Large intestine (tissue), 3 donors: ENCODE measurements at regions not wholly inside any gene's neighbourhood (a gene's known extent, or its start where the extent isn't known, plus 50 kb on each side); places are given as distances from the start of the nearest gene placed in this dataset.

Experiments
- DNase-seq, 2 donors: peaks; one replicate each; pipeline versions ENCODE4 v3.0.0 to v3.0.0-alpha.2; 2013
- H3K27ac ChIP-seq: one replicate; pipeline ENCODE4 v1.5.1; 2013; ENCODE audit warnings: low read length
- H3K27me3 ChIP-seq: 2 replicates; pipeline ENCODE4 v1.6.1; 2013; ENCODE audit warnings: low read length; ENCODE audit not compliant: control insufficient read depth, insufficient read depth
- H3K36me3 ChIP-seq: 2 replicates; pipeline ENCODE4 v1.6.1; 2013; ENCODE audit warnings: low read length; ENCODE audit not compliant: control insufficient read depth, insufficient read depth
- H3K4me1 ChIP-seq: one replicate; pipeline ENCODE4 v1.6.1; 2013; ENCODE audit warnings: low read length; ENCODE audit not compliant: control insufficient read depth, insufficient read depth
- H3K4me3 ChIP-seq: one replicate; pipeline ENCODE4 v1.5.1; 2013; ENCODE audit warnings: low read length
- H3K9me3 ChIP-seq: one replicate; pipeline ENCODE4 v1.6.1; 2013; ENCODE audit warnings: mild to moderate bottlenecking, low read depth, low read length, moderate library complexity; ENCODE audit not compliant: control insufficient read depth
- WGBS: methylation state at CpG from one replicate; pipeline ENCODE4 v1.1.5; 2013; ENCODE audit warnings: low lambda C conversion rate; ENCODE audit not compliant: insufficient coverage; 5-methylcytosine and 5-hydroxymethylcytosine counted together

GRCh38 chr1:38301040-38301439, 254.4 kb upstream of the POU3F1 start:
- H3K27me3 ChIP-seq, result peaks cover 14% of the 10 kb centered on the region
- no peaks in the 10 kb centered on the region for H3K4me1 ChIP-seq
- no peaks in the 10 kb centered on the region for H3K36me3 ChIP-seq
- H3K4me3 ChIP-seq, result no peak overlapping the region
- 70% methylated on average over 2 of the region's 7 CpGs for WGBS
- peaks cover 3% of the 10 kb centered on the region for H3K9me3 ChIP-seq
- DNase-seq, result no peak
- no peak overlapping the region for H3K27ac ChIP-seq

- Histone ChIP-seq H3K4me1 (no peaks in the 10 kb centered on the region), H3K9me3 (peaks cover 3% of the 10 kb centered on the region), H3K27me3 (peaks cover 16% of the 10 kb centered on the region), H3K27ac (no peak overlapping the region), H3K4me3 (no peak overlapping the region), H3K36me3 (no peaks in the 10 kb centered on the region)
- 67% methylated on average over 1 of the region's 3 CpGs for WGBS
- no peak for DNase-seq
Observed at GRCh38 chr1:38300616-38301015, 254.0 kb upstream of the POU3F1 start.

DNA sequence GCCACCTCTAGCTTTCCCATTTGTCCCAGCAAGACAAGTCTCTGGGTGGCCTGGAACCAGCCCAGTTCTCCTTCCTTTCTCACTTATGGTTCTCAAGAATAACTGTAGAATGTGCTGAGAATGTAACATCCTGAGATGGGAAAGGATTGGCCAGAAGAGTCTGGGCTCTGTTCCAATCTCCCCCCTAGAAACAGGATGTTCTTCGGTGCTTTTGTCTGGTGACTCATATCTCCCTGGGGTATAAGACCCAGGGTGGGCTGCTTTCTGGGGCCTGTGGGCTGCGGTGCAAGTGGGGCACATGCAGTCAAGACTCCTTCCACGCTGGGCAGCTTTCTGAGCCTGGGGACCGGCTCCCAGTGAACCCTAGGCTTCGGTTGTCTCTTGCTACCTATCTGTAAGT, 251.2 kb upstream of the POU3F1 start:
- H3K27me3 ChIP-seq, result peaks cover 24% of the 10 kb centered on the region
- no peaks in the 10 kb centered on the region for H3K4me1 ChIP-seq

DNA sequence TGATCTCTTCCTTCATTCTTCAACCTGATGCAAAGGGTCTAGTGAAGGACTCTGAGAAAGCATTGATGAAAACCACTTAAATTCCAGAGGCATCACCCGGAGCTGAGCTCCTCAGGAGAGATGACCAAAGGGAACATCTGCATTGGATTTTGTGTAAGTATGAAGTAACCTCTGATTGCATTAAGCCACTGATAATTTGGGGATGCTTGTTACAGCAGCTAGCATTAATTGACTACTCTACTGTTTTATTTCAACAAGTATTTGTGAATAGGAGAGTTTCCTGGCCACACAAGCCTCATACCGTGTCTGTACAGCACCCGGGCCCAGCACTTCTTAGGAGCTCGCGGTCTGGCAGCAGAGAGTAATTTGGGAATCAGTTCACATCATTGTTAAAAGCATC, 250.7 kb upstream of the POU3F1 start:
- H3K9me3 ChIP-seq, result peaks cover 3% of the 10 kb centered on the region
- H3K27ac ChIP-seq, result no peak overlapping the region
- no peak for DNase-seq
- WGBS, result no CpG with 5 or more reads among the region's 5 CpGs
- no peaks in the 10 kb centered on the region for H3K36me3 ChIP-seq
- H3K4me3 ChIP-seq, result no peak overlapping the region
- peaks cover 30% of the 10 kb centered on the region for H3K27me3 ChIP-seq
- H3K4me1 ChIP-seq, result no peaks in the 10 kb centered on the region

More for the DNA sequence above, 251.2 kb upstream of the POU3F1 start:
- H3K9me3 ChIP-seq, result peaks cover 3% of the 10 kb centered on the region
- no peak overlapping the region for H3K4me3 ChIP-seq
- WGBS, result no CpG with 5 or more reads among the region's 5 CpGs
- H3K36me3 ChIP-seq, result no peaks in the 10 kb centered on the region
- H3K27ac ChIP-seq, result no peak overlapping the region
- DNase-seq, result no peak

DNA sequence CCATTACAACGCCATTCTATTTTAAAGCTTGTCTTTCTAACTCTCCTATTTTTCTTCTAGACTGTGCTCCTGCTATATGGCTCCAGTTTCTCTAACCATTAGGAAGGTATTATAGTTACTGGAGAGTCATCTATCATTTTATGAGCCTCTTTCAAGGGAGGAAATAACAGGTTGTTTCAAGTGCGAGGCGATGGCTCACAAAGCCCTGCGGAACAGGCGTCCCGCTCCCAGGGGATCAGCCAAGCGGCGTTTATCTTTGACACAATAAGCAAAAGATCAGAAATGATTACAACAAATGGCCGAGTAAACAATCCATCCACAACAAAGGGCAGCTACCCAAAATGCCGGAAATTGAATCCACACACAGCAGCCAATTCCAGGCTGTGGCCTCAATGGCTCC, 249.5 kb upstream of the POU3F1 start:
- DNase-seq, result no peak
- no peak overlapping the region for H3K4me3 ChIP-seq
- H3K9me3 ChIP-seq, result peaks cover 3% of the 10 kb centered on the region
- no peaks in the 10 kb centered on the region for H3K36me3 ChIP-seq
- no peak overlapping the region for H3K27ac ChIP-seq
- peaks cover 40% of the 10 kb centered on the region for H3K27me3 ChIP-seq
- no peaks in the 10 kb centered on the region for H3K4me1 ChIP-seq
- no CpG with 5 or more reads among the region's 10 CpGs for WGBS

DNA sequence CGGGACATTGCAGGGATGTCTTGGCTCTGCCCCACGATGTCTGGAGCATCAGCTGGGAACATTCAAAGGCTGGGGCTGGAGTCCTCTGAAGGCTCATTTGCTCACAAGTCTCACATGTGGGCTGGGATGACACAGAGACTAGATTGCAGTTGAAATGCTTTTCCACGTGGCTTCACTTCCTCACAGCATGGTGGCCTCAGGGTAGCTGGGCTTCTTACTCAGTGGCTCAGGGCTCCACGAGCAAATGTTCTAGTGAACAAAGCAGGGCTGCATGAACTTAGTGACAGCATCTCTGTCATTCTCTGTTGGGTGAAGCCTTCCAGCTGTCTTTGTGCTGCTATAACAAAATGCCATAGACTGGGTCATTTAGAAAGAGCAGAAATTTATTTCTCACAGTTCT, 247.0 kb upstream of the POU3F1 start:
- Histone ChIP-seq H3K36me3 (no peaks in the 10 kb centered on the region), H3K9me3 (peaks cover 3% of the 10 kb centered on the region), H3K27me3 (peaks cover 36% of the 10 kb centered on the region), H3K27ac (no peak overlapping the region), H3K4me1 (no peaks in the 10 kb centered on the region), H3K4me3 (no peak overlapping the region)
- no peak for DNase-seq
- no CpG with 5 or more reads among the region's 4 CpGs for WGBS

DNA sequence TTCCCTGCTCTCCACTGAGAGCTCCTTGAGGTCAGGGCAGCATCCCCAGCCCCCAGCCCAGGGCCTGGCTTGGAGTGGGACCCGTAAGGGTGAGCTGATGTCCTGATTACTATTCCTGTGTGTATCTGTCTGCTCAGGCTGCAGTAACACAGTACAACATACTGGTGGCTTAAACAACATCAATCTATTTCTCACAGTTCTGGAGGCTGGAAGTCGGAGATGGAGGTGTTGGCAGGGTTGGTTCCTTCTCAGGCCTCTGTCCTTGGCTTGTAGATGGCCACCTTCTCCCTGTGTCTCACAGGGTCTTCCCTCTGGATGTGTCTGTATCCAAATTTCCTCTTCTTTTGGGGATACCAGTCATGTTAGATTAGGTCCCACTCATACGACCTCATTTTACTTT, 246.4 kb upstream of the POU3F1 start:
- Histone ChIP-seq H3K36me3 (no peaks in the 10 kb centered on the region), H3K4me1 (no peaks in the 10 kb centered on the region), H3K9me3 (peaks cover 1% of the 10 kb centered on the region), H3K27me3 (peaks cover 36% of the 10 kb centered on the region), H3K4me3 (no peak overlapping the region), H3K27ac (no peak overlapping the region)
- WGBS, result no CpG with 5 or more reads among the region's 3 CpGs
- DNase-seq, result no peak

DNA sequence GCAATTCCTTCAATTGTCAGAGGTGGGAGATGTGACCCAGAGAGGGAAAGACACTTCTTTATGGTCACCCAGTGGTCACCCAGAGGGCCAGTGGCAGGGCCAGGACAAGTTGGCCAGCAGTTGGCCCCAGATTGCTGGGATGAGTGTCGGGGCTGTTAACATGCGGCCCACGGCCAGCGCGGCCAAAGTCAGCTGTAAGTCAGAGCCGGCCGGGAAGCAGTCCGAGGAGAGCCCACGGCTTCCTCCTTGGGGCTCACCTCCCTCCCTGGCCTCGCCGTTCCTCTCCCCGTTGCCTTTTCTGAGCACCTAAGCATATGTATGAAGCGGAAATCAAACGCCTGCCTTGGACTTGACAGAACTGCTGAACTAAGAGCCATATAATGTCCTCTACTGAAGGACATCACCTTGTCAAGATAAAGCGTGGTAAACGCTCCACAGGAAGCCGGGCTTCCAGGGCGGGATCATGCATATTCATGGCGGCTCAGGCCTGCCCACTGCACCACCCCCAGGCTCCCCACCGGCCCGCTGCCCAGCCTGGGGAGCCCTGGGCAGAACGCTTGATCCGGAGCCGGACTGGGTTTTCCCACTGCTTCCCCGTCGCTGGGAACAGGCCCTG, 245.4 kb upstream of the POU3F1 start:
- H3K4me3 ChIP-seq, result no peak overlapping the region
- no peak overlapping the region for H3K27ac ChIP-seq
- no CpG with 5 or more reads among the region's 26 CpGs for WGBS
- no peaks in the 10 kb centered on the region for H3K36me3 ChIP-seq
- no peak for DNase-seq
- H3K4me1 ChIP-seq, result no peaks in the 10 kb centered on the region
- peaks cover 34% of the 10 kb centered on the region for H3K27me3 ChIP-seq
- H3K9me3 ChIP-seq, result no peaks in the 10 kb centered on the region

- H3K27ac ChIP-seq, result no peak overlapping the region
- no peak overlapping the region for H3K4me3 ChIP-seq
- H3K4me1 ChIP-seq, result no peaks in the 10 kb centered on the region
- no CpG with 5 or more reads among the region's 3 CpGs for WGBS
- peaks cover 31% of the 10 kb centered on the region for H3K27me3 ChIP-seq
- DNase-seq, result no peak
- no peaks in the 10 kb centered on the region for H3K9me3 ChIP-seq
- H3K36me3 ChIP-seq, result no peaks in the 10 kb centered on the region
Observed at GRCh38 chr1:38291336-38291735, 244.7 kb upstream of the POU3F1 start.

- H3K36me3 ChIP-seq, result no peaks in the 10 kb centered on the region
- no peaks in the 10 kb centered on the region for H3K4me1 ChIP-seq
- H3K9me3 ChIP-seq, result no peaks in the 10 kb centered on the region
- no peak overlapping the region for H3K27ac ChIP-seq
- H3K4me3 ChIP-seq, result no peak overlapping the region
- peaks cover 29% of the 10 kb centered on the region for H3K27me3 ChIP-seq
- no peak for DNase-seq
- WGBS, result no CpG with 5 or more reads among the region's 1 CpG
Observed at GRCh38 chr1:38289034-38289433, 242.4 kb upstream of the POU3F1 start.

- Histone ChIP-seq H3K36me3 (no peaks in the 10 kb centered on the region), H3K27me3 (peaks cover 17% of the 10 kb centered on the region), H3K4me3 (no peak overlapping the region), H3K9me3 (no peaks in the 10 kb centered on the region), H3K4me1 (no peaks in the 10 kb centered on the region), H3K27ac (no peak overlapping the region)
- no peak for DNase-seq
- 29% methylated on average over 1 of the region's 3 CpGs for WGBS
Observed at GRCh38 chr1:38287547-38287946, 241.0 kb upstream of the POU3F1 start.
